ENCODE measurements at regions not wholly inside any gene's neighbourhood (a gene's known extent, or its start where the extent isn't known, plus 50 kb on each side); places are given as distances from the start of the nearest gene placed in this dataset.
"Not testable (repeated sequence)": the region's sequence is repeated elsewhere in the genome, so short reads cannot be mapped to it uniquely, and the experiment has no call there.

GRCh38 chr4:109378511-109378910 lies 55.1 kb upstream of the SEC24B start:
- DNase-seq = no peak

- no peak for DNase-seq
Measured at GRCh38 chr4:109378076-109378475, 55.5 kb upstream of the SEC24B start.

DNA sequence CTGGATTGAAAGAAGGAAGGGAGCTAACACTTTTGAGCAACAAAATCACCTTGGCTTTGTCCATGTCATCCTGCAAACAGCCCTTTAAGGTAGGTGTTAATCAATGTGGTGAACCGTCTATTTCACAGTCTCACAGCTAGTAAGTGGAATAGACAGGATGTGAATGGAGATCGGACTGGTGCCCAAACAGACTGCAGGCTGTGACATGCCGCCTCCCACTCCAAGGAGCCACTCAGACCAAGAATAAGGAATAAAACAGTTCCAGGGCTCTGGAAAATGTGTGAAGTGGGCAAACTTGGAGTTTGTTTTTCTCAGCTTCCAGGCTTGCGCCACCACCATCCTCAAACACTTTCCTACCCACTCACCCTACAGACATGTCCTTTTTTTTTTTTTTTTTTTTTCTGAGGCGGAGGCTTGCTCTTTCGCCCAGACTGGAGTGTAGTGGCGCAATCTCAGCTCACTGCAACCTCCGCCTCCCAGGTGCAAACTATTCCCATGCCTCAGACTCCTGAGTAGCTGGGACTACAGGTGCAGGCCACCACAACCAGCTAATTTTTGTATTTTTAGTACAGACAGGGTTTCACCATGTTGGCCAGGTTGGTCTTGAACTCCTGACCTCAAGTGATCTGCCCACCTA lies 57.7 kb upstream of the SEC24B start:
- DNase-seq = no peak

DNA sequence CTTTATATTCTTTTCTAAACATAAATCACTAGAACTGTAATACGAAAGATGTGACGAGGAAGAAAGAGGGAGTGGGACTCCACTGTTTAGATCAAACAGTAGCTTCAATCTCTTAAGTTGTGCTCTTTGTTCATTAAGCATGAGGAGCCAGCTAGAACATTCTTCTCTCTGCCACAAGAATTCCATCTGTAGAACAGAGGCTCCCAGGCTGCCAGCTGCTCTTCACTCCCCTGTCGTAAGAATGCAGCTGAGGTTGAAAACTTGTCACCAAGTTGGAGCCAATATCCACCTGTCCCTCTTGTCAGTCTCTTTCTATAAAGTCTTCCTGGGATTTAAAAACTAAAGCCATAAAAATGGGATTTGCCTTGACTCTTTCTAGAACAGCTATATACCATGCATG lies 65.0 kb upstream of the SEC24B start:
- peak; percentile 47 for DNase-seq

DNA sequence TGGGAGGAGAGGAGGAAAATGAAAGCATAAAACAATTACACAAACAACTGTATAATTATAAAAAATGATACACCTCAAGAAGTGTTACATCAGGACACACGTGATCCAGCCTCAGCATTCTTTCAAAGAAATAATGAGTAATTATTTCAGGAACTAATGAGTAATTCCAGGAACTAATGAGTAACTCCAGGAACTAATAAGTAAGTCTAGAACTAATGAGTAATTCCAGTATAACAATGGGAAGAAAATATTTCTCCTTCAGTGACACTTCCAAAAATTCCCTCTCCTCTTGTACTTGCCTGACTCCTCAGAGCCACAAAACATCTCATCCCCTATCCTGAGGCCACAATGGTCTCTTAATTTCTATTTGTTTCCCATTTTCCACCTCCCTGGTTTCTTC lies 63.5 kb upstream of the COL25A1 start:
- no peak for DNase-seq

DNA sequence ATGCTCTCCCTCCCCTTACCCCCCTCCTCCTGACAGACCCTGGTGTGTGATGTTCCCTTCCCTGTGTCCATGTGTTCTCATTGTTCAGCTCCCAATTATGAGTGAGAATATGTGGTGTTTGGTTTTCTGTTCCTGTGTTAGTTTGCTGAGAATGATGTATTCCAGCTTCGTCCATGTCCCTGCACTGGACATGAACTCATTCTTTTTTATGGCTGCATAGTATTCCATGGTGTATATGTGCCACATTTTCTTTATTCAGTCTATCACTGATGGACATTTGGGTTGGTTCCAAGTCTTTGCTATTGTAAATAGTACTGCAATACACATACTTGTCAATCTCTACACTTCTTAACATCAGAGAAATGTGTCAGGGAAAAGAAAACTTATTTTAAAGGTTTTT lies 62.8 kb upstream of the COL25A1 start:
- DNase-seq = not testable (repeated sequence)

DNA sequence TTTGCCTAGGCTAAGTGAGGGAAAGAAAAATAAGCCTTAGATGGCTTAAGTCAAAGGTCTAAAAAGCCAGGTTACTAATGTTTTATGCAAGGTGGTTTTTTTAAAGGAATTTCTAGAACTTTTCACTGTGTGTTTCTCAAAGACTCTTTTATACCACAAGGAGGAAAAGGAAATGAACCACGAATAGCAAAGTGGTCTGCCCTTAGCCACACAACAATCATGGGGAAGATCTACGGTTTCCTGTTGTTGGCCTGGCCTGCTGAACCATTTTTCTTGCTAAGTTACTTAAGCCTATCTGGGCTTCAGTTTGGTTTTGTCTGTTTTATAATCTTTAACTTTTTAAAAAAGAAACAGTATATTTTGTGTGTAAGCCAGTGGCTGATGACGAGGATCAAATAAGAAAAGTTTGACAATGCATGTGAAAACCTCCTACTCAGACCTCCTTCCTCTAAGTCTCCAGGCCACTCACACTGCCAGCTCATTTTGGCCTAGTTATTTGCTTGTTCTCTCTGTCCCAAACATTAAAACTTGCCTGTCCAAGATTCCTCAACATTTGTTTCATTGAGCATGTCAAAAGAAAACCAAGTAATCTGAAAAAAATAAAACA lies 56.7 kb upstream of the COL25A1 start:
- peak; percentile 22 for DNase-seq

GRCh38 chr4:109355835-109356234 lies 53.4 kb upstream of the COL25A1 start:
- no peak for DNase-seq

GRCh38 chr4:109352941-109353340 lies 50.5 kb upstream of the COL25A1 start:
- no peak for DNase-seq

Measured in fibroblast of skin of abdomen (primary cell).